HEK293 (cell line): ENCODE measurements at regions not wholly inside any gene's neighbourhood (a gene's known extent, or its start where the extent isn't known, plus 50 kb on each side); places are given as distances from the start of the nearest gene placed in this dataset.

Source experiments
- CTCF ChIA-PET: fragments of 350-600 bp; formaldehyde crosslinking; extraction: SDS; loops from one replicate; lab custom pipeline; 2021; ENCODE audit warnings: antibody characterized with exemption; lab: Yijun Ruan, JAX
- POLR2A ChIA-PET: fragments of 300-600 bp; formaldehyde crosslinking; extraction: SDS; loops from one replicate; lab custom pipeline; 2020; ENCODE audit warnings: antibody characterized with exemption, inconsistent platforms; lab: Yijun Ruan, JAX
- H3K27ac ChIP-seq: fragments of 200-500 bp; sonication (Bioruptor generic); 2 replicates; pipeline ENCODE4 v1.5.1; 2014; ENCODE audit warnings: low read depth, low read length, control low read depth, inconsistent platforms; ENCODE audit errors: extremely low read depth
- H3K36me3 ChIP-seq, 2 experiments: fragments of 200-500 bp in 1 of 2; sonication (Bioruptor generic) in 1 of 2; 1 replicate in 1 of 2; 2 replicates in 1 of 2; pipeline ENCODE4 v1.5.1; 2014 to 2017; ENCODE audit warnings: inconsistent platforms in 2 of 2, low read length in 2 of 2; ENCODE audit not compliant: control insufficient read depth in 2 of 2, insufficient read depth in 1 of 2
- H3K4me1 ChIP-seq: fragments of 200-500 bp; sonication (Bioruptor generic); 2 replicates; pipeline ENCODE4 v1.5.1; 2014; ENCODE audit warnings: mild to moderate bottlenecking, low read length, inconsistent platforms; ENCODE audit not compliant: control insufficient read depth, insufficient read depth
- H3K4me3 ChIP-seq: 2 replicates; pipeline ENCODE4 v1.5.1; 2011; ENCODE audit warnings: low read depth, mild to moderate bottlenecking, control low read depth, low read length, moderate library complexity
- H3K9me3 ChIP-seq: fragments of 200-500 bp; sonication (Bioruptor generic); 2 replicates; pipeline ENCODE4 v1.5.1; 2014; ENCODE audit warnings: low read depth, low read length, inconsistent platforms; ENCODE audit not compliant: control insufficient read depth, insufficient read depth
- AEBP2 ChIP-seq: fragments of 450-650 bp; formaldehyde crosslinking; IDR thresholded peaks from 2 replicates; pipeline ENCODE4 v1.5.1; 2016; ENCODE audit warnings: missing biosample characterization, missing genetic modification characterization, borderline replicate concordance
- BCL6B ChIP-seq: fragments of 450-650 bp; formaldehyde crosslinking; IDR thresholded peaks from 2 replicates; pipeline ENCODE4 v1.5.1; 2017; ENCODE audit warnings: missing biosample characterization, missing genetic modification characterization
- EGR2 ChIP-seq: fragments of 450-650 bp; formaldehyde crosslinking; IDR thresholded peaks from 2 replicates; pipeline ENCODE4 v1.5.1; 2016; ENCODE audit warnings: low read depth, missing biosample characterization, missing genetic modification characterization
- HOXA7 ChIP-seq: sonication (generic); formaldehyde crosslinking; IDR thresholded peaks from 2 replicates; pipeline ENCODE4 v1.8.1; 2022; ENCODE audit warnings: missing genetic modification reagents, borderline replicate concordance
- IKZF3 ChIP-seq: fragments of 450-650 bp; IDR thresholded peaks from 2 replicates; pipeline ENCODE4 v1.5.0; 2018; ENCODE audit warnings: missing biosample characterization, mild to moderate bottlenecking, missing genetic modification characterization, moderate library complexity
- KLF1 ChIP-seq: fragments of 450-650 bp; formaldehyde crosslinking; IDR thresholded peaks from 2 replicates; pipeline ENCODE4 v1.5.1; 2016; ENCODE audit warnings: missing biosample characterization, missing genetic modification characterization
- KLF8 ChIP-seq: fragments of 450-650 bp; formaldehyde crosslinking; IDR thresholded peaks from 2 replicates; pipeline ENCODE4 v1.5.1; 2016; ENCODE audit warnings: missing biosample characterization, missing genetic modification characterization
- MYNN ChIP-seq: fragments of 450-650 bp; formaldehyde crosslinking; IDR thresholded peaks from 2 replicates; pipeline ENCODE4 v1.5.1; 2016; ENCODE audit warnings: missing biosample characterization, missing genetic modification characterization, borderline replicate concordance
- MZF1 ChIP-seq: fragments of 450-650 bp; formaldehyde crosslinking; IDR thresholded peaks from 2 replicates; pipeline ENCODE4 v1.5.1; 2017; ENCODE audit warnings: missing biosample characterization, missing genetic modification characterization, borderline replicate concordance
- OSR2 ChIP-seq: fragments of 450-650 bp; formaldehyde crosslinking; IDR thresholded peaks from 2 replicates; pipeline ENCODE4 v1.5.1; 2016; ENCODE audit warnings: missing biosample characterization, missing genetic modification characterization
- RBAK ChIP-seq: fragments of 450-650 bp; formaldehyde crosslinking; IDR thresholded peaks from 2 replicates; pipeline ENCODE4 v1.5.1; 2016; ENCODE audit warnings: missing biosample characterization, missing genetic modification characterization
- SCRT2 ChIP-seq: fragments of 450-650 bp; formaldehyde crosslinking; IDR thresholded peaks from 2 replicates; pipeline ENCODE4 v1.5.1; 2016; ENCODE audit warnings: missing biosample characterization, missing genetic modification characterization
- ZBTB49 ChIP-seq: fragments of 450-650 bp; formaldehyde crosslinking; IDR thresholded peaks from 2 replicates; pipeline ENCODE4 v1.5.1; 2016; ENCODE audit warnings: missing biosample characterization, missing genetic modification characterization, low read depth
- ZEB2 ChIP-seq: fragments of 450-650 bp; formaldehyde crosslinking; IDR thresholded peaks from 2 replicates; pipeline ENCODE4 v1.5.1; 2016; ENCODE audit warnings: missing biosample characterization, missing genetic modification characterization
- ZFP3 ChIP-seq: fragments of 450-650 bp; formaldehyde crosslinking; IDR thresholded peaks from 2 replicates; pipeline ENCODE4 v1.5.1; 2016; ENCODE audit warnings: low read depth, missing biosample characterization, missing genetic modification characterization
- ZNF133 ChIP-seq: fragments of 450-650 bp; formaldehyde crosslinking; IDR thresholded peaks from 2 replicates; pipeline ENCODE4 v1.5.1; 2016; ENCODE audit warnings: missing biosample characterization, missing genetic modification characterization
- ZNF18 ChIP-seq: fragments of 450-650 bp; formaldehyde crosslinking; IDR thresholded peaks from 2 replicates; pipeline ENCODE4 v1.5.1; 2016; ENCODE audit warnings: missing biosample characterization, missing genetic modification characterization
- ZNF24 ChIP-seq: fragments of 450-650 bp; formaldehyde crosslinking; IDR thresholded peaks from 2 replicates; pipeline ENCODE4 v1.5.1; 2016; ENCODE audit warnings: missing biosample characterization, missing genetic modification characterization
- ZNF335 ChIP-seq: fragments of 450-650 bp; formaldehyde crosslinking; conservative IDR thresholded peaks from 2 replicates; pipeline ENCODE4 v1.5.1; 2016; ENCODE audit warnings: missing biosample characterization, missing genetic modification characterization
- ZNF341 ChIP-seq: fragments of 450-650 bp; formaldehyde crosslinking; IDR thresholded peaks from 2 replicates; pipeline ENCODE4; 2016; ENCODE audit warnings: low read depth, missing biosample characterization, missing genetic modification characterization
- ZNF404 ChIP-seq: fragments of 450-650 bp; formaldehyde crosslinking; IDR thresholded peaks from 2 replicates; pipeline ENCODE4 v1.5.1; 2017; ENCODE audit warnings: missing biosample characterization, missing genetic modification characterization
- ZNF473 ChIP-seq: fragments of 450-650 bp; formaldehyde crosslinking; IDR thresholded peaks from 2 replicates; pipeline ENCODE4 v1.5.1; 2017; ENCODE audit warnings: missing biosample characterization, missing genetic modification characterization
- ZNF510 ChIP-seq: fragments of 450-650 bp; formaldehyde crosslinking; IDR thresholded peaks from 2 replicates; pipeline ENCODE4 v1.5.1; 2018; ENCODE audit warnings: mild to moderate bottlenecking, missing genetic modification characterization, missing biosample characterization; ENCODE audit not compliant: insufficient replicate concordance
- ZNF561 ChIP-seq: fragments of 450-650 bp; IDR thresholded peaks from 2 replicates; pipeline ENCODE4 v1.5.1; 2018; ENCODE audit warnings: missing biosample characterization, missing genetic modification characterization, borderline replicate concordance
- ZNF571 ChIP-seq: fragments of 450-650 bp; formaldehyde crosslinking; IDR thresholded peaks from 2 replicates; pipeline ENCODE4 v1.5.0; 2017; ENCODE audit warnings: missing biosample characterization, missing genetic modification characterization
- ZNF610 ChIP-seq: fragments of 450-650 bp; formaldehyde crosslinking; IDR thresholded peaks from 2 replicates; pipeline ENCODE4 v1.5.1; 2016; ENCODE audit warnings: missing biosample characterization, missing genetic modification characterization, borderline replicate concordance
- ZNF623 ChIP-seq: fragments of 450-650 bp; formaldehyde crosslinking; IDR thresholded peaks from 2 replicates; pipeline ENCODE4 v1.5.1; 2016; ENCODE audit warnings: missing biosample characterization, missing genetic modification characterization
- ZNF654 ChIP-seq: fragments of 450-650 bp; formaldehyde crosslinking; IDR thresholded peaks from 2 replicates; pipeline ENCODE4 v1.5.1; 2016; ENCODE audit warnings: low read depth, missing biosample characterization, missing genetic modification characterization
- ZNF670 ChIP-seq: fragments of 450-650 bp; formaldehyde crosslinking; IDR thresholded peaks from 2 replicates; pipeline ENCODE4 v1.5.1; 2016; ENCODE audit warnings: missing biosample characterization, missing genetic modification characterization, low read depth
- ZNF707 ChIP-seq: fragments of 450-650 bp; formaldehyde crosslinking; IDR thresholded peaks from 2 replicates; pipeline ENCODE4 v1.5.1; 2016; ENCODE audit warnings: missing biosample characterization, missing genetic modification characterization
- ZNF785 ChIP-seq: fragments of 450-650 bp; formaldehyde crosslinking; IDR thresholded peaks from 2 replicates; pipeline ENCODE4 v1.5.1; 2016; ENCODE audit warnings: missing biosample characterization, missing genetic modification characterization
- ZNF792 ChIP-seq: fragments of 450-650 bp; formaldehyde crosslinking; IDR thresholded peaks from 2 replicates; pipeline ENCODE4 v1.5.1; 2016; ENCODE audit warnings: missing biosample characterization, missing genetic modification characterization
- TF ChIP-seq, protein P1 (sequence below): fragments of 450-650 bp; formaldehyde crosslinking; IDR thresholded peaks from 2 replicates; pipeline ENCODE4 v1.5.1; 2016; ENCODE audit warnings: missing biosample characterization, missing genetic modification characterization

- no peak for TF ChIP-seq ZBTB49
- TF ChIP-seq AEBP2 = no peak
- TF ChIP-seq ZNF707 = no peak
- no peak for TF ChIP-seq ZNF18 (tag by site-specific recombination)
- no peak for TF ChIP-seq ZFP3 (tag by site-specific recombination)
- TF ChIP-seq HOXA7 (CRISPR knock-in tag) = no peak
- TF ChIP-seq MZF1 = no peak
- TF ChIP-seq ZNF571 (tag by site-specific recombination) = no peak
- no peak for TF ChIP-seq ZNF510
- TF ChIP-seq SCRT2 = no peak
- TF ChIP-seq KLF1 = no peak
- no peak for TF ChIP-seq IKZF3 (tag by site-specific recombination)
- TF ChIP-seq ZEB2 = no peak
- no peak for TF ChIP-seq BCL6B (tag by site-specific recombination)
Observed at GRCh38 chr2:104929663-104930062, 75.7 kb downstream of the POU3F3 start (continued).

DNA sequence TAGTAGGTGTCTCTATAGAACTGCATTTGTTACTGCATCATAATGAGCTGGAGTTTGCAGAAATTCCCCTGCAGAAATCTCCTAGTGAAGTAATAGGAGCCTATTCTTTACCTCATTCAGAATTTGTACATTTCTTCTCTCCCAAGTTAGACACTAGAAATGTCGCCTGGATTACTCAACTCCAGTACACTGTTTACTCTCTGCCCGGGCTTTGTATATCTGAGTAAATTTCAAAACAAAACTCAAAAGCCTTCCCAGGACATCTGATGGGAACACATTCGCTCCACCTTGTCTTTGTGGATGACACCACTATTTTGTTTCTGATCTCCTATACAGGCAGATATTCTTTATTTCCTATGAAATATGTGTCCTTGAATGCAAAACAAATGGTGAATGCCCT, 76.8 kb downstream of the POU3F3 start:
- Histone ChIP-seq H3K4me3 (no peak overlapping the region), H3K36me3 (no peaks in the 10 kb centered on the region), H3K4me1 (no peaks in the 10 kb centered on the region; the same call in 1 of the 2 replicates), H3K27ac (no peak overlapping the region), H3K9me3 (no peaks in the 10 kb centered on the region)
- TF ChIP-seq KLF8 (tag by site-specific recombination) (no peak), ZNF473 (no peak), ZNF24 (tag by site-specific recombination) (no peak), ZNF670 (tag by site-specific recombination) (no peak), MYNN (tag by site-specific recombination) (no peak), EGR2 (no peak), ZNF785 (tag by site-specific recombination) (no peak), ZNF654 (tag by site-specific recombination) (no peak), ZNF623 (tag by site-specific recombination) (no peak), ZNF133 (tag by site-specific recombination) (no peak), ZNF561 (no peak), ZNF341 (tag by site-specific recombination) (no peak), ZNF335 (tag by site-specific recombination) (no peak), OSR2 (tag by site-specific recombination) (no peak), ZNF610 (tag by site-specific recombination) (no peak), ZNF792 (no peak), RBAK (tag by site-specific recombination) (no peak), ZNF404 (tag by site-specific recombination) (no peak)
- TF ChIP-seq, protein P1, sequence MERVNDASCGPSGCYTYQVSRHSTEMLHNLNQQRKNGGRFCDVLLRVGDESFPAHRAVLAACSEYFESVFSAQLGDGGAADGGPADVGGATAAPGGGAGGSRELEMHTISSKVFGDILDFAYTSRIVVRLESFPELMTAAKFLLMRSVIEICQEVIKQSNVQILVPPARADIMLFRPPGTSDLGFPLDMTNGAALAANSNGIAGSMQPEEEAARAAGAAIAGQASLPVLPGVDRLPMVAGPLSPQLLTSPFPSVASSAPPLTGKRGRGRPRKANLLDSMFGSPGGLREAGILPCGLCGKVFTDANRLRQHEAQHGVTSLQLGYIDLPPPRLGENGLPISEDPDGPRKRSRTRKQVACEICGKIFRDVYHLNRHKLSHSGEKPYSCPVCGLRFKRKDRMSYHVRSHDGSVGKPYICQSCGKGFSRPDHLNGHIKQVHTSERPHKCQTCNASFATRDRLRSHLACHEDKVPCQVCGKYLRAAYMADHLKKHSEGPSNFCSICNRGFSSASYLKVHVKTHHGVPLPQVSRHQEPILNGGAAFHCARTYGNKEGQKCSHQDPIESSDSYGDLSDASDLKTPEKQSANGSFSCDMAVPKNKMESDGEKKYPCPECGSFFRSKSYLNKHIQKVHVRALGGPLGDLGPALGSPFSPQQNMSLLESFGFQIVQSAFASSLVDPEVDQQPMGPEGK (tag by site-specific recombination) = no peak
- ChIA-PET CTCF (no interaction called here), POLR2A (no interaction called here)
